GM12878 (cell line): ENCODE measurements at regions not wholly inside any gene's neighbourhood (a gene's known extent, or its start where the extent isn't known, plus 50 kb on each side); places are given as distances from the start of the nearest gene placed in this dataset.

Experiments
- CHD4 ChIP-seq: fragments of 200-600 bp; sonication (generic); IDR thresholded peaks from 2 replicates; pipeline ENCODE4 v1.6.1; 2016; ENCODE audit warnings: mild to moderate bottlenecking
- CTCF ChIP-seq, 3 experiments: IDR thresholded peaks in 2 of 3; conservative IDR thresholded peaks in 1 of 3; 2 replicates each; pipeline ENCODE4 v1.5.1; 2011; ENCODE audit warnings: low read depth in 3 of 3, low read length in 3 of 3, mild to moderate bottlenecking in 3 of 3, control low read depth in 2 of 3, moderate library complexity in 2 of 3, inconsistent platforms in 1 of 3, mixed read lengths in 1 of 3; ENCODE audit not compliant: control insufficient read depth in 2 of 3, insufficient read depth in 1 of 3; ENCODE audit errors: extremely low read depth in 1 of 3
- NFIC ChIP-seq: IDR thresholded peaks from 2 replicates; pipeline ENCODE4 v1.6.1; 2012; ENCODE audit warnings: low read depth, mild to moderate bottlenecking, inconsistent platforms, low read length, moderate library complexity
- ZNF622 ChIP-seq: fragments of 450-650 bp; IDR thresholded peaks from 2 replicates; pipeline ENCODE4 v1.6.1; 2017; ENCODE audit warnings: mild to moderate bottlenecking, inconsistent platforms

GRCh38 chr10:106442223-106442622, 722.3 kb downstream of the SORCS1 start:
- TF ChIP-seq CTCF (IDR thresholded peaks at IDR 0.05 in 2 of 3, conservative IDR thresholded peaks at IDR 0.05 in 1 of 3; ENCODE audit: control insufficient read depth in 2 of 3, extremely low read depth in 1 of 3, insufficient read depth in 1 of 3, low read depth in 3 of 3, low read length in 3 of 3) (no peak), NFIC (no peak), CHD4 (no peak), ZNF622 (no peak)
